HEK293 (cell line): ENCODE measurements at regions not wholly inside any gene's neighbourhood (a gene's known extent, or its start where the extent isn't known, plus 50 kb on each side); places are given as distances from the start of the nearest gene placed in this dataset.

Source experiments
- BCL11A ChIP-seq: fragments of 450-650 bp; formaldehyde crosslinking; IDR thresholded peaks from 2 replicates; pipeline ENCODE4 v1.5.1; 2016; ENCODE audit warnings: low read depth, missing biosample characterization, missing genetic modification characterization
- IKZF3 ChIP-seq: fragments of 450-650 bp; IDR thresholded peaks from 2 replicates; pipeline ENCODE4 v1.5.0; 2018; ENCODE audit warnings: missing biosample characterization, mild to moderate bottlenecking, missing genetic modification characterization, moderate library complexity
- INSM2 ChIP-seq: fragments of 450-650 bp; formaldehyde crosslinking; IDR thresholded peaks from 2 replicates; pipeline ENCODE4 v1.5.1; 2016; ENCODE audit warnings: missing biosample characterization, missing genetic modification characterization
- OSR2 ChIP-seq: fragments of 450-650 bp; formaldehyde crosslinking; IDR thresholded peaks from 2 replicates; pipeline ENCODE4 v1.5.1; 2016; ENCODE audit warnings: missing biosample characterization, missing genetic modification characterization
- SETDB1 ChIP-seq: IDR thresholded peaks from one replicate; pipeline ENCODE4 v1.6.1; 2017; ENCODE audit warnings: mild to moderate bottlenecking, low read length, moderate library complexity, mixed read lengths; ENCODE audit not compliant: insufficient read length
- TCF7L2 ChIP-seq: IDR thresholded peaks from 2 replicates; pipeline ENCODE4 v1.6.1; 2011; ENCODE audit warnings: low read depth, mild to moderate bottlenecking, inconsistent platforms, low read length, moderate library complexity, borderline replicate concordance
- ZBTB10 ChIP-seq: fragments of 450-650 bp; formaldehyde crosslinking; IDR thresholded peaks from 2 replicates; pipeline ENCODE4 v1.5.1; 2016; ENCODE audit warnings: missing biosample characterization, missing genetic modification characterization
- ZBTB44 ChIP-seq: fragments of 450-650 bp; IDR thresholded peaks from 2 replicates; pipeline ENCODE4 v1.5.1; 2018; ENCODE audit warnings: missing biosample characterization, mild to moderate bottlenecking, missing genetic modification characterization
- ZFP69B ChIP-seq: fragments of 450-650 bp; formaldehyde crosslinking; IDR thresholded peaks from 2 replicates; pipeline ENCODE4 v1.5.1; 2016; ENCODE audit warnings: missing biosample characterization, missing genetic modification characterization
- ZNF148 ChIP-seq: fragments of 450-650 bp; formaldehyde crosslinking; IDR thresholded peaks from 2 replicates; pipeline ENCODE4 v1.5.0; 2017; ENCODE audit warnings: missing biosample characterization, missing genetic modification characterization, borderline replicate concordance
- ZNF202 ChIP-seq: fragments of 450-650 bp; formaldehyde crosslinking; IDR thresholded peaks from 2 replicates; pipeline ENCODE4 v1.5.1; 2016; ENCODE audit warnings: missing biosample characterization, missing genetic modification characterization, borderline replicate concordance
- ZNF311 ChIP-seq: fragments of 450-650 bp; formaldehyde crosslinking; IDR thresholded peaks from 2 replicates; pipeline ENCODE4 v1.5.1; 2017; ENCODE audit warnings: missing biosample characterization, missing genetic modification characterization, borderline replicate concordance
- ZNF529 ChIP-seq: fragments of 450-650 bp; formaldehyde crosslinking; IDR thresholded peaks from 2 replicates; pipeline ENCODE4 v1.5.1; 2017; ENCODE audit warnings: missing genetic modification characterization, missing biosample characterization; ENCODE audit not compliant: insufficient replicate concordance
- ZNF544 ChIP-seq: fragments of 450-650 bp; formaldehyde crosslinking; IDR thresholded peaks from 2 replicates; pipeline ENCODE4 v1.5.0; 2017; ENCODE audit warnings: missing biosample characterization, missing genetic modification characterization
- ZNF561 ChIP-seq: fragments of 450-650 bp; IDR thresholded peaks from 2 replicates; pipeline ENCODE4 v1.5.1; 2018; ENCODE audit warnings: missing biosample characterization, missing genetic modification characterization, borderline replicate concordance
- ZNF610 ChIP-seq: fragments of 450-650 bp; formaldehyde crosslinking; IDR thresholded peaks from 2 replicates; pipeline ENCODE4 v1.5.1; 2016; ENCODE audit warnings: missing biosample characterization, missing genetic modification characterization, borderline replicate concordance
- ZNF660 ChIP-seq: fragments of 450-650 bp; IDR thresholded peaks from 2 replicates; pipeline ENCODE4 v1.5.1; 2018; ENCODE audit warnings: missing biosample characterization, mild to moderate bottlenecking, missing genetic modification characterization
- ZNF707 ChIP-seq: fragments of 450-650 bp; formaldehyde crosslinking; IDR thresholded peaks from 2 replicates; pipeline ENCODE4 v1.5.1; 2016; ENCODE audit warnings: missing biosample characterization, missing genetic modification characterization
- ZNF777 ChIP-seq: fragments of 450-650 bp; formaldehyde crosslinking; IDR thresholded peaks from 2 replicates; pipeline ENCODE4 v1.5.1; 2017; ENCODE audit warnings: missing biosample characterization, missing genetic modification characterization, borderline replicate concordance
- ZSCAN4 ChIP-seq: fragments of 450-650 bp; formaldehyde crosslinking; IDR thresholded peaks from 2 replicates; pipeline ENCODE4 v1.5.1; 2017; ENCODE audit warnings: missing biosample characterization, missing genetic modification characterization
- ZSCAN5A ChIP-seq: fragments of 450-650 bp; formaldehyde crosslinking; IDR thresholded peaks from 2 replicates; pipeline ENCODE4 v1.5.1; 2016; ENCODE audit warnings: missing biosample characterization, missing genetic modification characterization
- TF ChIP-seq, protein P1 (sequence below): fragments of 450-650 bp; formaldehyde crosslinking; IDR thresholded peaks from 2 replicates; pipeline ENCODE4 v1.5.1; 2017; ENCODE audit warnings: missing biosample characterization, mild to moderate bottlenecking, missing genetic modification characterization, moderate library complexity
- TF ChIP-seq, protein P2 (sequence below): fragments of 450-650 bp; formaldehyde crosslinking; IDR thresholded peaks from 2 replicates; pipeline ENCODE4 v1.5.1; 2016; ENCODE audit warnings: missing biosample characterization, missing genetic modification characterization, low read depth

DNA sequence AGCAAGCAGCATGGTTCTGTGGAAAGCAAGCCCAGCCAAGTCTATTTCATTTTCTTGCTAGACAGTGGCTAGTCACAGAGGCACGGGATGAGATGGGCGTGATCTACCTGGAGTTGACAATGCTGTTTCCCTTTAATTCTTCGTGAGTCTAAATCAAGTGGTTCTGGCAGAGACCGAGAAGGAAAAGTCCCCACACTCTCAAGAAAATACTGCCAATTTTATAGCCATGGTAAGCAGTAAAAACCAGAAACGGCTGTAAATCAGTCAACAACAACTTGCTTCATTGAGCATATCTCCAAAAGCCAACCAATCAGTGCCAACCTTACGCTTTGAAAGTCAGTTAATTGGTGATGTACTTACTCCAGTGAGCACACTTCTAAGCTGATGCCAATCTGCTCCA is 223.4 kb downstream of the SEC23IP start (continued):
- no peak; the same call in 1 of the 2 replicates for TF ChIP-seq INSM2
- TF ChIP-seq ZNF202 (tag by site-specific recombination): no peak
- no peak for TF ChIP-seq ZNF529 (tag by site-specific recombination)
- TF ChIP-seq ZFP69B: peak; percentile 33; the same call in 1 of the 2 replicates
- TF ChIP-seq, protein P1, sequence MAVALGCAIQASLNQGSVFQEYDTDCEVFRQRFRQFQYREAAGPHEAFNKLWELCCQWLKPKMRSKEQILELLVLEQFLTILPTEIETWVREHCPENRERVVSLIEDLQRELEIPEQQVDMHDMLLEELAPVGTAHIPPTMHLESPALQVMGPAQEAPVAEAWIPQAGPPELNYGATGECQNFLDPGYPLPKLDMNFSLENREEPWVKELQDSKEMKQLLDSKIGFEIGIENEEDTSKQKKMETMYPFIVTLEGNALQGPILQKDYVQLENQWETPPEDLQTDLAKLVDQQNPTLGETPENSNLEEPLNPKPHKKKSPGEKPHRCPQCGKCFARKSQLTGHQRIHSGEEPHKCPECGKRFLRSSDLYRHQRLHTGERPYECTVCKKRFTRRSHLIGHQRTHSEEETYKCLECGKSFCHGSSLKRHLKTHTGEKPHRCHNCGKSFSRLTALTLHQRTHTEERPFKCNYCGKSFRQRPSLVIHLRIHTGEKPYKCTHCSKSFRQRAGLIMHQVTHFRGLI (tag by site-specific recombination): peak; percentile 68; the same call in 1 of the 2 replicates
- TF ChIP-seq ZBTB44: peak; percentile 59; the same call in 1 of the 2 replicates
- TF ChIP-seq ZSCAN5A (tag by site-specific recombination): no peak
- no peak for TF ChIP-seq ZNF660 (tag by site-specific recombination)
- TF ChIP-seq ZSCAN4 (tag by site-specific recombination): no peak
- no peak for TF ChIP-seq ZBTB10 (tag by site-specific recombination)
- no peak for TF ChIP-seq ZNF707 (tag by site-specific recombination)
- TF ChIP-seq ZNF544: no peak
- TF ChIP-seq OSR2: peak; percentile 97
- TF ChIP-seq ZNF311: no peak
- TF ChIP-seq IKZF3 (tag by site-specific recombination): peak; percentile 87
- no peak for TF ChIP-seq ZNF777
- TF ChIP-seq ZNF148 (tag by site-specific recombination): no peak
- no peak for TF ChIP-seq SETDB1
- TF ChIP-seq, protein P2, sequence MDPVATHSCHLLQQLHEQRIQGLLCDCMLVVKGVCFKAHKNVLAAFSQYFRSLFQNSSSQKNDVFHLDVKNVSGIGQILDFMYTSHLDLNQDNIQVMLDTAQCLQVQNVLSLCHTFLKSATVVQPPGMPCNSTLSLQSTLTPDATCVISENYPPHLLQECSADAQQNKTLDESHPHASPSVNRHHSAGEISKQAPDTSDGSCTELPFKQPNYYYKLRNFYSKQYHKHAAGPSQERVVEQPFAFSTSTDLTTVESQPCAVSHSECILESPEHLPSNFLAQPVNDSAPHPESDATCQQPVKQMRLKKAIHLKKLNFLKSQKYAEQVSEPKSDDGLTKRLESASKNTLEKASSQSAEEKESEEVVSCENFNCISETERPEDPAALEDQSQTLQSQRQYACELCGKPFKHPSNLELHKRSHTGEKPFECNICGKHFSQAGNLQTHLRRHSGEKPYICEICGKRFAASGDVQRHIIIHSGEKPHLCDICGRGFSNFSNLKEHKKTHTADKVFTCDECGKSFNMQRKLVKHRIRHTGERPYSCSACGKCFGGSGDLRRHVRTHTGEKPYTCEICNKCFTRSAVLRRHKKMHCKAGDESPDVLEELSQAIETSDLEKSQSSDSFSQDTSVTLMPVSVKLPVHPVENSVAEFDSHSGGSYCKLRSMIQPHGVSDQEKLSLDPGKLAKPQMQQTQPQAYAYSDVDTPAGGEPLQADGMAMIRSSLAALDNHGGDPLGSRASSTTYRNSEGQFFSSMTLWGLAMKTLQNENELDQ (tag by site-specific recombination): no peak
- no peak for TF ChIP-seq BCL11A (tag by site-specific recombination)
- peak; percentile 24; the same call in 1 of the 2 replicates for TF ChIP-seq TCF7L2
- peak; percentile 52; the same call in 1 of the 2 replicates for TF ChIP-seq ZNF610 (tag by site-specific recombination)
- TF ChIP-seq ZNF561 (tag by site-specific recombination): peak; percentile 84
